ENCODE measurements at regions not wholly inside any gene's neighbourhood (a gene's known extent, or its start where the extent isn't known, plus 50 kb on each side); places are given as distances from the start of the nearest gene placed in this dataset. TPM values are rescaled to one million over a fixed set of nuclear protein-coding genes. Genes with fewer than 3 reads are reported as not detected.

Small RNA genes lying in the stretch of these regions (small RNA-seq; reads per million reads assigned to genes)
- gene RNA5SP516 (ENCODE audit: low replicate concordance) = not detected

Measured in spinal cord (tissue), 1 donor.